NCI-H2029 (cell line): ENCODE measurements at regions not wholly inside any gene's neighbourhood (a gene's known extent, or its start where the extent isn't known, plus 50 kb on each side); places are given as distances from the start of the nearest gene placed in this dataset.
"Not testable (repeated sequence)": the region's sequence is repeated elsewhere in the genome, so short reads cannot be mapped to it uniquely, and the experiment has no call there.

ENCODE experiments used
- DNase-seq: peaks from one replicate; lab custom pipeline; 2025; lab: John Stamatoyannopoulos, UW

- DNase-seq: no peak
Observed at GRCh38 chr5:163696579-163696887, 191.1 kb downstream of the MAT2B start.

DNA sequence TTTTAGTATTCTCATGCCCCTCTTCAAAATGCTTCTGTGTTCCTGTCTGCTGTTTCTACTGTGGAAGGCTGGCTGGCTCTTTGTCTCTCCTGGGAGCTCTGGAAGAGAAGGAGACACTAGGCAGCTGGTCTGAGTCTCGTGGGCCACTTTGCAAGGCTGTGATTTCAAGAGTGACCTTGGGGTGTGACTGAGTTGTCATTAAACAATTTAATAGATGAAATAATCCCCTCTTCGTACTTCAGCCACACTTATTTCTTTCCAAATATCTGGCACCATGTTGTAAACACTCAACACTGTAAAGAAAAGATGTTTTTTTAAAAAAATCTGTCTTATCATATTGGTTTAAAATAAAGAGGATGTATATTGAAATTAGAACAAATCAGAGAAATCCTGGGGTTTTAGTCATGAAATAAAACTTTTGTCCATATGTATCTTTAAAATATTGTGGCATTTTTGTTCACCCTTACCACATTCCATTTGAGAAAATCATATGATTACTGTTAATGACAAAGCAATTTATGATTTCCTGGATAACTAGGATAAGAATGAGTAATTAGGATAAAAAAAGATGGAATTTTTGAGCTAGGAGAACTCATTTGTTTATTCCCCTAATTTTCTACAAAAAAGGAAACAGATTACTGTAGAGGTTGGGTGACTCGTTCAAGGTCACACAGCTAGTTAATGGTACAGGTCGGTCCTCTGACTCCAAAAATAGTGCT lies 200.8 kb downstream of the MAT2B start:
- no peak for DNase-seq

GRCh38 chr5:163712011-163712410 lies 206.6 kb downstream of the MAT2B start:
- DNase-seq: no peak

GRCh38 chr5:163718272-163718671 lies 212.9 kb downstream of the MAT2B start:
- DNase-seq: no peak

DNA sequence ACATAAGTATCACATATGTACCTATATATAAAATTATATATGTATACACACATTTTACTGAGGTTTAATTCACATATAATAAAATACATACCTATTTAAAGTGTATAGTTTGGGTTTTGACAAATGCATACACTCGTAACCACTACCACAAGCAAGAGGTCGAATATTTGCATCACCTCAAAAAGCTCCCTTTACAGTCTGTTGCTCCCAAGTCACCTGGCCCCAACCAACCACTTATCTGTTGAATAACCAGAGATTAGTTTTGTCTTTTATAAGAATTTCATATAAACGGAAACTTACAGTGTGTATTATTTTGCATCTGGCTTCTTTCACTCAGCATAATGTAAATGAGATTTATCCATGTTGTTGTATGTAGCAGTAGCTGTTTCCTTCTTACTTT lies 218.9 kb downstream of the MAT2B start:
- DNase-seq: no peak

DNA sequence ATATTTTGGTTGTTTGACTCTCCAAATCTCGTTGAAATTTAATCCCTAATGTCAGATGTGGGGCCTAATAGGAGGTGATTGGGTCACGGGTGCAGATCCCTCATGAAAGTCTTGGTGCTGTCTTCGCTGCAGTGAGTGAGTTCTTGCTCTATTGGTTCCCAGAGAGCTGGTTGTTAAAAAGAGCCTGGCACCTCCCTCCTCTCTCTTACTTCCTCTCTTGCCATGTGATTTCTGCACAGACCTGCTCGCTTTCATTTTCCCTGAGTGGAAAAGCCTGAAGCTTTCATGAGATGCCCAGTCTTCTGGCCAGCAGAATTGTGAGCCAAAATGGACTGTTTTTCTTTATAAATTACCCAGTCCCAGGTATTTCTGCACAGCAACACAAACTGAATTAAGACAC lies 221.6 kb downstream of the MAT2B start:
- no peak for DNase-seq

GRCh38 chr5:163730206-163730756 lies 224.9 kb downstream of the MAT2B start:
- DNase-seq: peak; percentile 34

DNA sequence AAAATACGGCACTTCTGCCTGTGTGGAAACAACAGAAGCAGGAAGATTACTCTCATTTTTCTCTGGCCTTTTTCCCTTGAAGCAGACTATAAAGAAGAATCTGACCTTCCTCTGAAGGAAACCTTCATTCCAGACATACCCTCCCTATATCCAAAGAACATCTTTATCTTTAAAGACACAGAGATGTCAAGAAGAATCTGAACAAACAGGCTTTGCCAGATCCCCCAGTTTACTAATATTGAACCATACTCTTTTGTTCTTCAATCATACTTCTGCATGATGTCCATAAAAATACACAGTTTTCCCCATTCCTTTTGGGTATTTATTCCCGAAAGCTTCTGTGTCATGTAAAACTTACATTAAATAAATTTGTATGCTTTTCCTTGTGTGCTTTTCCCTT lies 225.8 kb downstream of the MAT2B start:
- no peak for DNase-seq

- DNase-seq: peak; percentile 31
Observed at GRCh38 chr5:163735069-163735468, 229.7 kb downstream of the MAT2B start.

DNA sequence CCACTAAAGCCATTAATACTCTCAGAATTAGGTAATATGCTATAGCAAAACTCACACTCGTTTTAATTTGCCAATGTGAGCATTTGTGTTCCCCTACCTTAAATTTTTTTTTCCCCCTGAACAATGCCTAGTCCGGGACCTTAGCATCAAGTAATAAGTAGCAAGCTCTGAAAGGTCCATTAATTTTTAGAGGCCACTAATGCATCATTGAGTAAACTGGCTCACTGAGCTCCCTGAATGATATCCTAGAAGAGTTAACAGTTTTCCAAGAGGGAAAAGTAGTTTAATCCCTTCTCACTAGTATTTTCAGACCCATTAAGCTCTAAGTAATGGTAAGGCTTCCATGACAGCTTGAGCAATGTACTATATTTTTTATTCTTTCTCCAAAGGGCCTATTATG lies 242.2 kb downstream of the MAT2B start:
- no peak for DNase-seq

GRCh38 chr5:163748934-163749333 lies 243.5 kb downstream of the MAT2B start:
- DNase-seq: no peak

DNA sequence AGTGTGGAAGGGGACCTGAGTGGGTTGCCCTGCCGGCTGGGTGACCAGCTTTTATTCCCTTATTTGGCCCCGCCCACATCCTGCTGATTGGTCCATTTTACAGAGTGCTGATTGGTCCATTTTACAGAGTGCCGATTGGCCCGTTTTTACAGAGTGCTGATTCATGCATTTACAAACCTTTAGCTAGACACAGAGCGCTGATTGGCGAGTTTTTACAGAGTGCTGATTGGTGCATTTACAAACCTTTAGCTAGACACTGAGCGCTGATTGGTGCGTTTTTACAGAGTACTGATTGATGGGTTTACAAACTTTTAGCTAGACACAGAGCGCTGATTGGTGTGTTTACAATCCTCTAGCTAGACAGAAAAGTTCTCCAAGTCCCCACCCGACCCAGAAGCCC lies 245.0 kb downstream of the MAT2B start:
- DNase-seq: not testable (repeated sequence)

DNA sequence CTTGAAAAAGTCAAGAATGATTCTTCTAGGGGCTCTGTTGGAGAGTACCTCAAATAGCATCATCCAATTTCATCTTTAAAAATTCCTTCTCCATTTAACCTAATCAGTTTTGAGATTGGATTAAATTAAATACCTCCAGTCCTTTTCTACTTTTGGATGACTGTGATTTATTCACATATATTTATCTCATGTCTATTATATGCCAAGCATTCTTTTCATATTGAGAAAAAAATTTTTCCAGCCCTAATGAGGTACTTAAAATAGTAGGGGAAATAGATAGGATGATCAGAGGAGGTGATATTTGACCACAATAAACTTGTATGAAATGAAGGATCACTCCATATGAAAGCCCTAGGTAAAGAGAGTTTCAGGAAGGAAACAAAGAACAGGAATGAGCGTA lies 250.1 kb downstream of the MAT2B start:
- DNase-seq: no peak

DNA sequence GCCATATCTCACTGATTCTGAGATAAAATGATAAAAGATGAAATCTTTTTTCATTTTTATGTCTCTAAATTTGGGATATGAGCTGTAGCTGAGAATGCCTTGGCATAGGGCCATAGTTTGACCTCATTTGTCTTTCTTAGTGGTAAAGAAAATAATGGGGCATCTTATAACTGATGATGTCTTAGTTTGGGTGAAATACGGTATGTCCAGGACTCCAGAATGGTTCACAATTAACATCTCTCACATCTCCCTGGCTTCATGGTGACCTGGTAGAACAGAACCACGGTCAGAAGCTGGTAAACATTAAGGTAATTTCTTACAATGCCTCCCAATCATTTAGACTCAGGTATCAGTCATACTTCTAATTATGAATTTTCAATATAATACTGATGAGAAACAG lies 250.8 kb downstream of the MAT2B start:
- DNase-seq: no peak

GRCh38 chr5:163757344-163757743 lies 251.9 kb downstream of the MAT2B start:
- no peak for DNase-seq

DNA sequence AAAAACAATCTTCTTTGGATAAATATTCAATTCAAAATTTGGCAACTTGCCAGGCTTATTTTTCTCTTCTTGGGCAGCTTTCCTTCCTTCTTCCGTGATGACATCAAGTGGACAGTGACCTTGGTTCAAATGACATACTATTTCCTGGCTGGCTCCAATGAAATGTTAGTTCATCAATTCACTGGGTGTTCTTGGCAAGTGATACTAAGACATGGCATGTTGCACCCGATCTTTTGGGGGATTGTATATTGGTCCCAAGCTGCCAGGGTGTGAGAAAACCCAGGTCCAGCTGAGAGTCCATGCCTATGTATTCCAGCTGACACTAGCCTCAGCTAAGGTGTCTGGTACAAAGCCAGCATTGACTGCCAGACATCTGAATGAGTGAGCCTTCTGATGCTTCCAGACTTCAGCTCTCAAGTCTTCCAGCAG lies 252.9 kb downstream of the MAT2B start:
- DNase-seq: no peak

GRCh38 chr5:163759000-163759704 lies 253.7 kb downstream of the MAT2B start:
- no peak for DNase-seq

DNA sequence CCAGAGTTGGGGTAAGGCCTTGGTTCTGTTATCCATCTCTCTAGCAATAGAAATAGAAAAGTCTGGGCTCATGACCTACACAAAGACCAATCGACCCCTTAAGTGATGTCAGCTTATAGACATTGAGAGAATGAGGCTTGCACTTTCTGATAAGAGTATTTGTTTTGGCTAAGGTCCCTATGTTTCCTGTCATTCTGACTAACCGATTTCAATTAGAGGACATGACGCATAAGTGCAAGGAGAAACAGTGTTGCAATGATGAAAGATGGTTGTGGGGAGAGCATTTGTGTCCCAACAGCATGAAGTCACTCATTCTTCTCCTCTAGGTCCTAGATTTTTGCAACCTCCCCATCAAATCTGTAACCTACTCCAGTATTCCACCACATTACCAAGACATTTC lies 255.1 kb downstream of the MAT2B start:
- peak; percentile 63 for DNase-seq

DNA sequence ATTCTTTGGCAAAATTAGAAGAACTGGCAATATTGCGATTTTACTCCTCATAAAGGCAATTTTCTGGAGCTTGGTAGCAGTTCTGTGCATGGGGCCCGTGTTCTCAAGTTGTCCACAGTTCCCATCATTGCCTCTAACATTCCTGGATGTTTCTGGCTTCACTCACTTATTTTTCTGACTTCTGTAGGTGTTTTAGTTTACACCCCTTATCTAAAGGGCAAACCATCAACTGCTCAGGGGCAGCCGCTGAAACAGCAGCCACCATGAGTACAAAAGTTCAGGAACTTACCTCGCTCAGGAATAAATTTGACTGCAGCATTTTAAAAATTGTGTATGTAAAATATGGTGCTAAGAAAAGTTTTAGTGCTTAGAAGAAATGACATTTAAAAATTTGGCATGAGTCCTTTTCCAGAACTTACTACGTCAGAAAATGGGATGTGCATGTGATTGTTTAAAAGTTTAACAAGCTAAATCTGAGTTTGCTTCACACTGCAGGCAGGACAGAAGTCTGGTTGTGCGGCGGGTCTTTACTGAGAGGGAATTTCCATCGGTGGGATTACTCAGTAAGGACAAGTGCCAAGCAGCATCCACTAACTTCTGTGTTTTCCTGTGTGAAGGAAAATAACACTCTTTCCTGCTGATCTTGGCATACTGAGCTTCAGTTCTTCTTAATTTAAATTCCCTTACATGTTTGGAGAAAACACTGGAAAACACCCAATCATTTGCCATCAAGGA lies 261.7 kb downstream of the MAT2B start:
- no peak for DNase-seq

GRCh38 chr5:163770625-163771024 lies 265.2 kb downstream of the MAT2B start:
- DNase-seq: no peak

DNA sequence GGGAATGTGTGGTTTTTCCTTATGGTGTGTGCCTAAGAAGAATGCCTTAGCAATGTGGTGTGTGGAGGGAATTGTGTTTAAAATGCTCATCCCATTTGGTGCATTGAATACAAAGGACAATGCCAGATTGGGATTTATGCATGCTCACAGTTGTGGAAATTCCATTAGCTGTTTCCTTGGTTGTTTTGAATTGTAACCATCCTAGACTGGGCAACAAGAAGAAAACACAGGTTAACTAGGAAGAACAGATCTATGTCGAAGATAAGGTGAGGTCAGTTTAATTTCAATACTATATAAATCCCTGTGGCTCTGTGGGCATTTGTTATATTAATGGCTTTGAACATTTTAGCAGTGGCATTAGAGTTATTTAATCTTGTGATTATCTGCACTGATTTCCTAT lies 266.8 kb downstream of the MAT2B start:
- DNase-seq: no peak

DNA sequence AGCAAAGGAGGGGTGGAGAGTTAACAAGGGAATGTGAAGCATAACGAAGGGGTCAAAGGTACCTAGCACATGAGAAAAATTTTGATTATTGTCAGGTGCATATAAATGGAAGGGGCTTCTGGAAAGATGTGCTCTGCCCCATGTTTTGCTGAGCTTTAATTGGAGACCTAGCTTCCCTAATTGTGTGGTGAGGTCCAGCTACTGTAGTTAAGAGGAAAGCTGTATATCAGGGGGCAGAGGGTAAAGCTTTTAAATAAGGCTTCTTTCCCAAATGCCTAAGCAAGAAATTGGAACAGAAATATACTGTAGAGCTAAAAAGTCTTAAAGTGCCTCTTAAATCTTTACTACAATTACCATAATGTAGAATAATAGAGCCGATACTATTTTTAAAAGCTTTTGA lies 267.2 kb downstream of the MAT2B start:
- no peak for DNase-seq

- no peak for DNase-seq
Observed at GRCh38 chr5:163773226-163773625, 267.8 kb downstream of the MAT2B start.
